ENCODE measurements at regions not wholly inside any gene's neighbourhood (a gene's known extent, or its start where the extent isn't known, plus 50 kb on each side); places are given as distances from the start of the nearest gene placed in this dataset.
"Not testable (repeated sequence)": the region's sequence is repeated elsewhere in the genome, so short reads cannot be mapped to it uniquely, and the experiment has no call there.

- DNase-seq (ENCODE audit: low spot score) = no peak
- TF ChIP-seq CTCF (IDR thresholded peaks at IDR 0.05) = no peak
- no peak overlapping the region for H3K27ac ChIP-seq
- no peak overlapping the region for H3K4me3 ChIP-seq
Measured at GRCh38 chr3:21962456-21962855, 211.4 kb upstream of the ZNF385D start.

- H3K4me3 ChIP-seq; H3K27ac ChIP-seq; DNase-seq (ENCODE audit: low spot score): not testable (repeated sequence)
Measured at GRCh38 chr3:21966457-21966856, 215.4 kb upstream of the ZNF385D start.

GRCh38 chr3:21979706-21980105, 228.7 kb upstream of the ZNF385D start:
- Histone ChIP-seq H3K4me3 (no peak overlapping the region), H3K27ac (no peak overlapping the region)
- TF ChIP-seq CTCF (IDR thresholded peaks at IDR 0.05) = no peak
- no peak for DNase-seq (ENCODE audit: low spot score)

GRCh38 chr3:21989341-21990042, 238.5 kb upstream of the ZNF385D start:
- no peak for DNase-seq (ENCODE audit: low spot score)
- H3K27ac ChIP-seq = no peak overlapping the region
- TF ChIP-seq CTCF (IDR thresholded peaks at IDR 0.05) = no peak
- H3K4me3 ChIP-seq = no peak overlapping the region

- Histone ChIP-seq H3K27ac (no peak overlapping the region), H3K4me3 (no peak overlapping the region)
- no peak for DNase-seq (ENCODE audit: low spot score)
- TF ChIP-seq CTCF (IDR thresholded peaks at IDR 0.05) = no peak
Measured at GRCh38 chr3:21991061-21991460, 240.1 kb upstream of the ZNF385D start.

GRCh38 chr3:21995079-21995607, 244.1 kb upstream of the ZNF385D start:
- H3K4me3 ChIP-seq = no peak overlapping the region
- no peak for TF ChIP-seq CTCF (IDR thresholded peaks at IDR 0.05)

GRCh38 chr3:22007368-22007767, 256.4 kb upstream of the ZNF385D start:
- no peak for TF ChIP-seq CTCF (IDR thresholded peaks at IDR 0.05)
- no peak overlapping the region for H3K4me3 ChIP-seq
- no peak for DNase-seq (ENCODE audit: low spot score)
- H3K27ac ChIP-seq = no peak overlapping the region

More at GRCh38 chr3:21995079-21995607, 244.1 kb upstream of the ZNF385D start:
- no peak overlapping the region for H3K27ac ChIP-seq
- no peak for DNase-seq (ENCODE audit: low spot score)
